NCI-H345 treated with DMSO at 0.1 percent for 48 hours (cell line): ENCODE measurements at regions not wholly inside any gene's neighbourhood (a gene's known extent, or its start where the extent isn't known, plus 50 kb on each side); places are given as distances from the start of the nearest gene placed in this dataset.

Experiments
- DNase-seq: peaks from one replicate; lab custom pipeline; 2025; ENCODE audit not compliant: unreplicated experiment; lab: John Stamatoyannopoulos, UW

DNA sequence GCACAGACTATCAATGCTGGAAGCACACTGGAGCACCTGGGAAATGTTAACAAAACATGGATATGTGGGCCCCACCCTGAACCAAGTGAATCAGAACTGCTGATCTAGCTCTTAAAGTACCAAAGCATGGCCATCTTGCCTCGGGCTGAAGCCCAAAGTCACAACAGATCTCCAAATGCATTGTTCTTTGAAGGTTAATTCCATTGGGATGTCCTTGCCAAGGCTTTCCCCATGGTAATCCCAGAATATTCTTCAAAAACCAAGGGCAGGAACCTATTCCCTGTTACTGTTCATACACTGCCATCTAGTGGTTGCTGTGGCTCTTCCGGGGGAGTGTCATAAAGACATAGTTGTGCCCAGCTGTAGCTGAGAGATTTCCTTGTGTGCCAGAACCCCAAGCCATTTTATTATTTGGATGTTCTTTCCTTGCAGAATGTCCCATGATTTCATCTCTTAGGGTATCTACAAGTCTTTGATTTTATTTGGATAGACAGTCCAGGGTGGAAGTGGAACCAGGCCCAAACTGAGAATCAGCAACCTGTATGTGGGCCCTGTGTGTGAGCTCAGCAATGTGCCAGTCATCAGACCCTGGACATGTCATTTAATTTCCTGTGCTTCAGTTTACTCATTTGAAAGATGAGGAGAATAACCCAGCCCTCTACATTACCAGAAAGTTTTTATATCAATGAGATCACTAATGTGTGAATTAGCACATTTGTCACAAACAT, 290.0 kb downstream of the ACTL7B start:
- DNase-seq = peak; percentile 77

DNA sequence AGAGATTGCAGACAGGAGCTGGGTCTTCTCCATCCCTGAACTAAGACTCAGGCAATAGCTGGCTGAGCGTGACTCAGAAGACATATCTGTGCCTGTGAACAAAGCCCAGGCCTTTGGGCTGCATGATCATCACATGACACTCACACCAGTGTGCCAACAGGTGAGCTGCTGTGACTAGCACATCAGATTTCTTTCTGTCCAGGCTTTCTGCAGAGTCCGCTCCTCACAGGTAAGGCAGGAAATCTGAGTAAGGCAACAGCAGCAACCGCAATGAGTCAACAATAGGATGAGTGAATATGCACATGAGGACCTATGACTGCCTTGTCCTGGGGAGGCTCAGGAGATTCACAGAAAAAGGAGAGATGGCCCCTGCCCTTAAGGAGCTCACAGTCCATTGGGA, 293.6 kb downstream of the ACTL7B start:
- no peak for DNase-seq

DNA sequence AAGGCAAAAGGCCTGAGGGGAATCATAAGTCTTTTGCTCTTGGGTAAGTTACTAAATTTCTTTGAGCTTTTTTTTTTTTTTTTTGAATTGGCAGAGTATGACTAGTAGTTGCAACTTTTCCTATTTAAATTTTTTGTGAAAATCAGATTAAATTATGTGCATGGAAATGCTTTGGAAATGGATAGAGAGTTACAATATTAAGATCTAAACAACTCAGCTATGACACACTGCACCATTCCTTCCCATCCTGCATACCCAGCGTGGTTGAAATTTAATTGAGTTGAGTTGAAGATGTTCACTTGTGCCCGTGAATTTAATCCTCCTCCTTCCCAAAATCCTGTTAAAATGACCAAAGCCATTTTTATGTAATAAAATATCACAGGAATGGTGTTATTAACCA, 296.4 kb downstream of the ACTL7B start:
- no peak for DNase-seq

GRCh38 chr9:108554831-108555230, 301.0 kb downstream of the ACTL7B start:
- DNase-seq = no peak

DNA sequence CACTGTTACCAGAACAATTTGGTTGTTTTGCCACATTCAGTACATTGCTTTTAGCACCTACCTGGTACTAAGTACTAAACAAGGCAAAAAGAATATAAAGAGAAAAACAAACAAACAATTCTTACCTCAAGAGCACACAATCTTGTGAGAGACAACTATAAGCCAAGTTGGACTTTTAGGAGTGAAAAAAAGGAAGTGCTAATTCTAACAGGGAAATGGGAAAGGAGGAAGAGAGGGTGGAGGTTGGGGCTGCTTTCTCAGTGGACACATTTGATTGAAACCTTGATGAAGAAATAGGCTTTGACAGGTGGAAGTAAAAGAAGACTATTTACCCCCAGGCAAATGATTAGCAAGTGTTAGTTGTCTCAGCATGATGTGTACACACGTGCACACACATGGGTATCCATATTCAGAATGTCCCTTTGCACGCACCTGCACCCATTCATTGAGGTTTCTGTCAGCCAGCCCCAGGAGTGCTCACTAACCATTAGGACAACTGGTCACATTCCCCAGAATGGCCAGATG, 302.6 kb downstream of the ACTL7B start:
- no peak for DNase-seq

DNA sequence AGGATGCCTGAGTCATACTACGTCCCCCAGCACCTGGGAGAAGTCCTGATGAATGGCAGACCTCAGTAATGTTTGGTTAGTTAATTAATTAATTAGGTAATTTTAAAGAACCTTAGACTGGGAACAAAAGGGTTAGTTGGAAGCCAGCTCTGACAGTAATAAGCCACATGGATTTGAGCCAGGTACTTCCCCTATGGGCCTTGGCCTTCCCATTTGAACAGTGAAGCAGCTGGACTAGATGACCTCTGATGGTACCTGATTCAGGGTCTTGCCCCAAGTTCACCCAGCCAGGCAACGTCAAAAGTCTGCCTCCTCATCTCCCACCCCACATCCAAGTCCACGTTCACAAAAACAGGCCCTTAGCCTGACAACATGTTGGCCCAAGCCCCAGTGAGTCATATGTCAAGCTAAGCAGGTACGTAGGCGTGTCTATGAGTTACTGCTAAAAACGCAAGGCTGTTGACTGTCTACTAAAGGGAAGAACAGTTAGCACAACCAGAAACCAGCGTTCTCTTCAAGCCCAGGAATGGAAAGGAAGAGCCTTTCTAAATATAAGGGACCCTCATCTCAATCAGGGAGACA, 303.2 kb downstream of the ACTL7B start:
- DNase-seq = no peak

GRCh38 chr9:108551030-108551841, 304.6 kb downstream of the ACTL7B start:
- DNase-seq = no peak

- no peak for DNase-seq
Measured at GRCh38 chr9:108550106-108550505, 305.7 kb downstream of the ACTL7B start.

DNA sequence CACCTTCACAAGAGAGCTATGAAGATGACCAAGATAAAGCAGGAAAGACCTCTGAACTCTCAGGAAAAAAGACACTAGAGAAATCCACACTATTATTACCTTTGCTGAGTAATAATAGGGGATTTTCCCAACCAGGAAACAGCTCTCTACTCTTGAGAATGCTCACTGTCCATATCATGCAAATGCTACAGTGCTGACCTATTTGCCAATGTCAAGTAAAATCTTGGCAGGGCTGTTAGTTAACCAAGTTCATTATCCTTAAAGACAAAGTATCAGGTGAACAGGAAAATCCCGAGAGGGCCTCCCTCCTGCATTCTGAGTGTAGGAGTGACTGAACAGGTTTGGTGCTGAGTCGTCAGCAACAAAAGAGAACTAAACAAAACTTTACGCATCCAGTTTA, 306.6 kb downstream of the ACTL7B start:
- DNase-seq = no peak

DNA sequence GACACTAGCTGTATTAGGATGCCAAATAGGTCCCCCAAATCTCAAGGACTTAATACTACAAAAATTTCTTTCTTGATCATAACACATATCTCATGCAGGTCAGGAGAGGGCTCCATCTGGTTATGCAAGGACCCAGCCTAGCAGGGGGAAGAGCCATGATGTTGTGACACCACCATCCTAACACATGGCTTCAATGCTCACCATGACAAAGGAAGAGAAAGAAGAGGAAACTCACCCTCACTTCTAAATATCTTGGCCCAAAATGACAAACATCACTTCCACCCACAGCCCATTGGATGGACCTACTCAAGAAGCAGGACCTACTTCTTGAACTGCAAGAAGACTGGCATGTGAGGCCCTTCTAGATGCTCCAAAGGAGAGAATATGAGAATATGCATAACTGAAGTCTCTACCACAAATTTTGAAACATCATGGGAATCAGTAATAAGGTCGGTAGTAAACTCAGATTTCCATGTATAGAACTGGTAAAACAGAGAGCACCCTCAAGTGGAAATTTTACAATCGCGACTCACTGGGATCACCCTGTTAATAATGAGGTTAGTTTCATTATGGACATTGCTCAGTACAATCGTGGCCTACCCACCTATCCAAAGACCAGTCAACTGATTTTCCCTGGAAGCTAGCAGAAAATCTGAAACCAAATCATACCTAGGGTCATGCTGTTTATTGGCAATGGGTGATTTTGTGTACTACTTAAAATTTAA, 308.2 kb downstream of the ACTL7B start:
- no peak for DNase-seq

- no peak for DNase-seq
Measured at GRCh38 chr9:108546215-108546614, 309.6 kb downstream of the ACTL7B start.

DNA sequence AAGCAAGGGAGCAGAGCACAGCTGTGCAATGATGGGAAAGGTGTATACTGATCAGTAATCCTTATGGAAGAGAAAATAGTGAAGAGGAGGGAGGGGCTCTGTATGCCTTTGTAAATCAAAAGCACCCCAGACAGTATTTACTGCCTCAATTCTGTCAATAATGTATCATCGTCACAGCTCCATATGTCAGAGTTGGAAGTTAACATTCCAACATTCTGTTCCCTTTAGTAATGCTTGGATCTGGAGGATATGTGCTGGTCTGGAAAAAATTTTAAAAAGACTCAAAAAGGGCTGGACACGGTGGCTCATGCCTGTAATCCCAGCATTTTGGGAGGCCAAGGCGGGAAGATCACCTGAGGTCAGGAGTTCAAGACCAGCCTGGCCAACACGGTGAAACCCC, 310.4 kb downstream of the ACTL7B start:
- no peak for DNase-seq

GRCh38 chr9:108544866-108545265, 310.9 kb downstream of the ACTL7B start:
- no peak for DNase-seq

DNA sequence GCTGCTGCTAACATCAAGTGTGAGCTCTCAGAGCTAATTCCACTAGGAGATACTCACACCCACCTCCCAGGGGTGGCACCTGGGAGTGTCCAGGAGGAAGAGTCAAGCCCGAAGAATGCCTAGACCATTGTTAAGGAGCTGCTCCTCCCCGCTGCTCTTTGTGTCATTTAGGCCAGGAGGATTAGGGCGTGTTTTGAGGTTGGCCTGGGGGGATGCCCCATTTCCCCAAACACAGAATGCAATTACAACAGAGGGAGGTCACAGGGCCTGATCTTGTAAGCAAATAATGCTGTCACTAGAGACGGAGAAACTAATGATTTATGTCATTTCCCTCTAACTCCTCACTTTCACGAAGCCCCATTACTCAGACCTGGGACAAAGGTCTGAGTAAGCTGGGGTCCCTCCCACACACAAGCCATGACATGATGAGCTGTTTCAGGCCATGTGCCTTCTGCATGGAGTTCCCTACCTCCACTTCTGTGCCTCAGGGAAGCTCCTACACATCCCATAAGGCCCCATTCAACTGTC, 312.5 kb downstream of the ACTL7B start:
- no peak for DNase-seq

DNA sequence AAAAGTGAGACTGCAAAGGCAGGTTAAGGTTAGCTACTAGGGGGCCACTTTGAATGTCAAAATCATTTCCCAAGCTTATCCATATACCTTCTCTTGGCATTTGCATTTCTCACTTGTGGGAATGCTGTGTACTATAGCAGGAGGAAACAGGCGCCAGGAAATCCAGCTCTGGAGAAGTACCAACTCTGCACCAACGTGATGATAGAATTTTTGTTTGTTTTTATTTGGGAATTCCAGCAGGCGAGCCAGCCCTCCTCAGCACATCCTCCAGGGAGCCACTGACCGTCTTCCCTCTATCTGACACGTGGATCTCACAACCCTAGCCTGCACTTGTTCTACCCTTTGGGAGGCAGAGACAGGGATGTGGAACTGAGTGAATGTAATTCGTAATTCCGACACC, 318.0 kb downstream of the ACTL7B start:
- no peak for DNase-seq

DNA sequence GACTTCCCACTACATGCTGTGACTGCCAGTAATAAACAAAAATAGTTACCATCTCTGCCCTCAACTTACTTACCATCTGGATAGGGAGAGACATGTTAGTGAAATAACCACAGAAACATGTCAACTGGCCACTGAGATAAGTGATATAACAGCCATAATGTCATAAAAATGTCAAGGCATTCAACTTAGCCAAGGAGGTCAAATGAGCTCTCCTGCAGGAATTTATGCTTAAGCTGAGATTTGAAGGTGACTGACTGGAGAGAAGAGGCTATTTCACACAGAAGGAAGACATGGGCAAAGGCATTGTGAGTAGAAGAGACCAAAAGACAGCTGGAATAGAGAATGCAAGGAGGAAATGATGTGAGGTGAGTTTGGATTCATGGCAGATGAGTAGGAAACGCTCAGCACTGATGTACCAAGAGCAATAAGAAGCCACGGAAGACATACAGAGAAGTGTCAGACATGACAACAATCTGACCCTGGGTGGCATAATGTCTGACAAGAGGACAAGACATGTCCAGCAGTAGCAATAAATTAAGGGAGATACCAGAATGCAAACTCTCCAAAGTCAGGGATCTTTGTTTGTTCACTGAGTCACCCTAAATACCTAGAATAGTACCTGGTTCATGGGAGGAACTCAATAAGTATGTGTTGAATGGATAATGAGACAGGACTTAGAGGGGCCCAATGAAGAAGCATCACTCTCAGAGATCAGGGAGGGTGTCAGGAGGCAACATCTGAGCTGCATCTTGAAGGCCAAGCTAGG, 318.8 kb downstream of the ACTL7B start:
- no peak for DNase-seq

GRCh38 chr9:108535526-108535925, 320.3 kb downstream of the ACTL7B start:
- no peak for DNase-seq

DNA sequence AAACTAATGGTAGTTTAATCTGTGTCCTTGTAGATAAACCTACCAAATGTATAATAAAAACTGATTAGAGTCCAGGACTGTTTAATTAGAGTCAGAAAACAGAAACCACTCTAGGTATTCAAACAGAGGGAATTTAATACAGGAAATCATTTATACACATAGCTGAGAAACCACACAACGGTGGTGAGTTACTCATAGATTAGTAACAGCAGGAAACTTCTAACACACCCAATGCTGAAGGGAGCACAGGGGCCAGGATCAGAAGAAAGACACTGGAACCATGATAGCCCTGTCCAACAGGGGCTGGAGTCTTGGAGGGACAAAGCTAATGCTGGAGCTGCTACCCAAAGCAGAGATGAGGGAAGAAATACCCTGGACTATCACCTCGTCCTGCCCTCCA, 321.0 kb downstream of the ACTL7B start:
- no peak for DNase-seq

GRCh38 chr9:108530141-108530540, 325.6 kb downstream of the ACTL7B start:
- no peak for DNase-seq

DNA sequence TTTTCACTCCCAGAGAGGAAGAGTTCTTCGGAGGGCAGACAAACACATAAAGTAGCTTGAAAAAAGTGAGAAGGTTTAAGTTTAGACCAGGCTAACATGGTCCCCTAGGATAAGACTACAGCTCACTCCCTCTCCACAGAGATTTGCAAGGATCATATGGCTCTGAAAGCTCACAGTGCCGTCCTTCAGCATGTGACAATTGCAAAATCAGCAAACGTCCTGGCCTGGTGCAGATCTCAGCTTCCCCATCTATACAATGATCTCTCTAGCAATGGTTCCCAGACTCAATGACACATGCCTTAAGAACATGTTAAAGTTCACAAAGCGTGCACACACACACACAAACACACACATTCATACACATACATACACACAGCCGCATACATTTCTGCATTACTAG, 327.6 kb downstream of the ACTL7B start:
- DNase-seq = no peak
